ENCODE measurements at regions not wholly inside any gene's neighbourhood (a gene's known extent, or its start where the extent isn't known, plus 50 kb on each side); places are given as distances from the start of the nearest gene placed in this dataset.

- no peak for DNase-seq (ENCODE audit: low read depth)
- no peak for TF ChIP-seq CTCF (IDR thresholded peaks at IDR 0.05; ENCODE audit: insufficient read depth, low read depth, low read length)
These were observed 75.4 kb upstream of the SCOC start for GRCh38 chr4:140298001-140298400.

GRCh38 chr4:140297221-140297570 is 76.2 kb upstream of the SCOC start:
- no peak overlapping the region for H3K4me3 ChIP-seq (ENCODE audit: low read depth, low read length)
- TF ChIP-seq CTCF (IDR thresholded peaks at IDR 0.05; ENCODE audit: insufficient read depth, low read depth, low read length): no peak
- DNase-seq (ENCODE audit: low read depth): peak; percentile 26

More at GRCh38 chr4:140298001-140298400, 75.4 kb upstream of the SCOC start:
- no peak overlapping the region for H3K4me3 ChIP-seq (ENCODE audit: low read depth, low read length)

GRCh38 chr4:140296335-140297220 is 76.9 kb upstream of the SCOC start:
- DNase-seq (ENCODE audit: low read depth): peak; percentile 90
- no peak for TF ChIP-seq CTCF (IDR thresholded peaks at IDR 0.05; ENCODE audit: insufficient read depth, low read depth, low read length)
- peak overlapping the region; percentile 19 for H3K4me3 ChIP-seq (ENCODE audit: low read depth, low read length)

GRCh38 chr4:140293979-140294378 is 79.5 kb upstream of the SCOC start:
- H3K4me3 ChIP-seq (ENCODE audit: low read depth, low read length): no peak overlapping the region
- DNase-seq (ENCODE audit: low read depth): no peak
- no peak for TF ChIP-seq CTCF (IDR thresholded peaks at IDR 0.05; ENCODE audit: insufficient read depth, low read depth, low read length)

- no peak for DNase-seq (ENCODE audit: low read depth)
- no peak overlapping the region for H3K4me3 ChIP-seq (ENCODE audit: low read depth, low read length)
- TF ChIP-seq CTCF (IDR thresholded peaks at IDR 0.05; ENCODE audit: insufficient read depth, low read depth, low read length): no peak
These were observed 82.2 kb upstream of the SCOC start for GRCh38 chr4:140291259-140291658.

- H3K4me3 ChIP-seq (ENCODE audit: low read depth, low read length): no peak overlapping the region
- DNase-seq (ENCODE audit: low read depth): no peak
- no peak for TF ChIP-seq CTCF (IDR thresholded peaks at IDR 0.05; ENCODE audit: insufficient read depth, low read depth, low read length)
These were observed 84.0 kb upstream of the SCOC start for GRCh38 chr4:140289486-140289885.
